Mammary epithelial cell (primary cell): ENCODE measurements at regions not wholly inside any gene's neighbourhood (a gene's known extent, or its start where the extent isn't known, plus 50 kb on each side); places are given as distances from the start of the nearest gene placed in this dataset.

Experiments used
- EZH2 ChIP-seq: IDR thresholded peaks from 2 replicates; pipeline ENCODE4 v1.6.1; 2012; ENCODE audit warnings: low read length, inconsistent platforms, borderline replicate concordance
- TF ChIP-seq, protein P1 (sequence below), 2 donors: IDR thresholded peaks in 1 of 2; conservative IDR thresholded peaks in 1 of 2; 2 replicates each; pipeline ENCODE4 v1.5.1; 2011 to 2012; ENCODE audit warnings: inconsistent platforms in 2 of 2, low read length in 2 of 2, mild to moderate bottlenecking in 2 of 2, control low read depth in 1 of 2, low read depth in 1 of 2; ENCODE audit not compliant: insufficient read depth in 1 of 2; ENCODE audit errors: extremely low read depth in 1 of 2

DNA sequence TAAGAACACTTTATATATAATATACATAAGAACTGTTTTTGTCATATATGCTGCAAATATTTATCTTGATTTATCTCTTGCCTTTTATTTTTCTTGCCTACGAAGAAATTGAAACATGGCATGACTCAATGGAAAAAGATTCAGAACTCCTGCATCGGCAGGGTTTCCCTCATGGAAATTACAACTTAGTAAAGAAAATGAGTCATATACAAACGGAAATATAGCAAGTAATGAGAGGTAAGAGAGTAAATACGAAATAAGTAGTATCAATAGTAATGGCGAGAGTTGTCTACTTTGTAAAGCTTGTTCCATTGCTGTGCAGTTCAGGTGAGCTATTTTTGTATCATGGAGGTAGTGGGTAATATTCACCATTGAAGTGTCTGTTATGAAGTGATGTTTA lies 350.4 kb downstream of the DDX10 start:
- TF ChIP-seq EZH2 = no peak
- TF ChIP-seq, protein P1, sequence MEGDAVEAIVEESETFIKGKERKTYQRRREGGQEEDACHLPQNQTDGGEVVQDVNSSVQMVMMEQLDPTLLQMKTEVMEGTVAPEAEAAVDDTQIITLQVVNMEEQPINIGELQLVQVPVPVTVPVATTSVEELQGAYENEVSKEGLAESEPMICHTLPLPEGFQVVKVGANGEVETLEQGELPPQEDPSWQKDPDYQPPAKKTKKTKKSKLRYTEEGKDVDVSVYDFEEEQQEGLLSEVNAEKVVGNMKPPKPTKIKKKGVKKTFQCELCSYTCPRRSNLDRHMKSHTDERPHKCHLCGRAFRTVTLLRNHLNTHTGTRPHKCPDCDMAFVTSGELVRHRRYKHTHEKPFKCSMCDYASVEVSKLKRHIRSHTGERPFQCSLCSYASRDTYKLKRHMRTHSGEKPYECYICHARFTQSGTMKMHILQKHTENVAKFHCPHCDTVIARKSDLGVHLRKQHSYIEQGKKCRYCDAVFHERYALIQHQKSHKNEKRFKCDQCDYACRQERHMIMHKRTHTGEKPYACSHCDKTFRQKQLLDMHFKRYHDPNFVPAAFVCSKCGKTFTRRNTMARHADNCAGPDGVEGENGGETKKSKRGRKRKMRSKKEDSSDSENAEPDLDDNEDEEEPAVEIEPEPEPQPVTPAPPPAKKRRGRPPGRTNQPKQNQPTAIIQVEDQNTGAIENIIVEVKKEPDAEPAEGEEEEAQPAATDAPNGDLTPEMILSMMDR (conservative IDR thresholded peaks at IDR 0.05 in 1 of 2, IDR thresholded peaks at IDR 0.05 in 1 of 2; ENCODE audit: extremely low read depth in 1 of 2, insufficient read depth in 1 of 2, low read depth in 1 of 2, low read length in 2 of 2) = no peak
